HG02981 (cell line): ENCODE measurements at regions not wholly inside any gene's neighbourhood (a gene's known extent, or its start where the extent isn't known, plus 50 kb on each side); places are given as distances from the start of the nearest gene placed in this dataset.
"Not testable (repeated sequence)": the region's sequence is repeated elsewhere in the genome, so short reads cannot be mapped to it uniquely, and the experiment has no call there.

Experiments used
- ATAC-seq: cut with Tn5 transposase; IDR thresholded peaks from one replicate; pipeline ENCODE4 v1.9.1; 2021; ENCODE audit warnings: mild to moderate bottlenecking, moderate library complexity; ENCODE audit not compliant: unreplicated experiment

GRCh38 chr12:128021561-128021960 lies 245.4 kb upstream of the TMEM132C start:
- no peak for ATAC-seq

GRCh38 chr12:128025589-128026245 lies 241.3 kb upstream of the TMEM132C start:
- ATAC-seq: no peak

- no peak for ATAC-seq
Measured at GRCh38 chr12:128026696-128027574, 240.0 kb upstream of the TMEM132C start.

DNA sequence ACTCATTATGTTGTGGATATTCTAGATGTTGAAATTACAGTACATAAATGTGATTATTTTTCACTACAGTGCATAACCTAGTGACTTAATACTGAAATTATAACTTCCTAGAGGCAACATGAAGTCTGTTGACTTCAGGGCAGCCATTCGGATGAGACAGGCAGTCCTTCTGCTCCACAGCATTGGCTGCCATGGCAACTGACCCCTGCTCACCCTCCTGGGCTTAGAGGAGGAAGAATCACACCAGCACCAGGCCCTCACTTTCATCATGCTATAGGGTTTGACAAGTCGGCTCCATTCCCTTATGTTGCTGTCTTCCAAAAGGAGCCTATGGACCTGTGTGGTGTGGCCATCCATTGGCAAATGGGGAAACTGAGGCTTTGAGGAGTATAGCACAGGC lies 233.5 kb upstream of the TMEM132C start:
- ATAC-seq: no peak

DNA sequence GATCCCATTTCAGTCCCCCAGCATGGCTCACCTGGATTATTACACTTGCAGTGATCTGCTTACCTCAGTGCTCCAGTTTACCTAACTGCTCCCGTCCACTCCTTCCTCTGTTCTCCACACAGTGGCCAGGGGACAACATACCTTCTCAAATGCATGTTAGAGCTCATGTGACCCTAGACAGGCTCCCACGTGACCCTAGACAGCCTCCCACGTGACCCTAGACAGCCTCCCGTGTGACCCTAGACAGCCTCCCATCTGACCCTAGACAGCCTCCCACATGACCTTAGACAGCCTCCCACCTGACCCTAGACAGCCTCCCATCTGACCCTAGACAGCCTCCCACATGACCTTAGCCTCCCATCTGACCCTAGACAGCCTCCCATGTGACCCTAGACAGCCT lies 226.0 kb upstream of the TMEM132C start:
- ATAC-seq: no peak

GRCh38 chr12:128042283-128042682 lies 224.7 kb upstream of the TMEM132C start:
- not testable (repeated sequence) for ATAC-seq

DNA sequence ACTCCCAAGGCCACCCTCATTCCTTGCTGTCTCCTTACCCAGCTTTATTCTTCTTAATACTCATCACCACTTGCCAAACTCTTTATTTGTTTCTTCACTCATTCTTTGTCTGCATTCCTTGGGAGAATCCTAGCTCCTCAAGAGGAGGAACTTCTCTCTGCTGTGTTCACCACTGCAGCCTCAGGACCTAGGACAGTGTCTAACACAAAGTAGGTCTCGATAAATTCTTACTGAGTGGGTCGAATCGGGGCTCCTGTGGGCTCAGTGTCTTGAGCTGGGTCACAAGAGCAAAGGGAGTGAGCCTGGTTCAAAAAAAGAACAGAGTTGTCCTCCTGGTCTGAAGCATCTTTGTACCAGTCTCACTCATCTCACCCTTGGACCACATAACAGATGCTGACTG lies 224.1 kb upstream of the TMEM132C start:
- no peak for ATAC-seq

- no peak for ATAC-seq
Measured at GRCh38 chr12:128043317-128043716, 223.7 kb upstream of the TMEM132C start.

GRCh38 chr12:128047266-128048060 lies 219.5 kb upstream of the TMEM132C start:
- no peak for ATAC-seq

DNA sequence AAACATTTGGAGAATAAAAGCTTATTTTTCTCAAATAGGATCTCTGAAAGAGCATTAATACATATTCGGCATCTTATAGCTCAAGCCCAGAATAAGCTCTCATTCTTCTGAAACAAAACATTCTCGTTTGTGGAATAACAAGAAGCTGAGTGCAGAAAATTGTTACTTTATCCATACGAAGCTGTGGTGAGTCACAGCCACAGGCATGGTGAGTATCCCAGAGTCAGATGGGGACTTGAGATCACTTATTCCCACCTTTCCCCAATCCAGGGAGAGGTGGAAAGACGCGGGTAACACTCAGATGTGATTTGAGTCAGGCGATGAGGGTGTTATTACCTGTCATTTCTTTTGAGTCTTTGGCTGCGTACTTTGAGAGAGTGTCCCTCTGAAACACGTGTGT lies 214.6 kb upstream of the TMEM132C start:
- no peak for ATAC-seq

- no peak for ATAC-seq
Measured at GRCh38 chr12:128052777-128053176, 214.2 kb upstream of the TMEM132C start.

GRCh38 chr12:128055567-128055966 lies 211.4 kb upstream of the TMEM132C start:
- ATAC-seq: no peak

GRCh38 chr12:128056136-128056801 lies 210.7 kb upstream of the TMEM132C start:
- no peak for ATAC-seq

GRCh38 chr12:128057586-128057985 lies 209.4 kb upstream of the TMEM132C start:
- ATAC-seq: no peak

DNA sequence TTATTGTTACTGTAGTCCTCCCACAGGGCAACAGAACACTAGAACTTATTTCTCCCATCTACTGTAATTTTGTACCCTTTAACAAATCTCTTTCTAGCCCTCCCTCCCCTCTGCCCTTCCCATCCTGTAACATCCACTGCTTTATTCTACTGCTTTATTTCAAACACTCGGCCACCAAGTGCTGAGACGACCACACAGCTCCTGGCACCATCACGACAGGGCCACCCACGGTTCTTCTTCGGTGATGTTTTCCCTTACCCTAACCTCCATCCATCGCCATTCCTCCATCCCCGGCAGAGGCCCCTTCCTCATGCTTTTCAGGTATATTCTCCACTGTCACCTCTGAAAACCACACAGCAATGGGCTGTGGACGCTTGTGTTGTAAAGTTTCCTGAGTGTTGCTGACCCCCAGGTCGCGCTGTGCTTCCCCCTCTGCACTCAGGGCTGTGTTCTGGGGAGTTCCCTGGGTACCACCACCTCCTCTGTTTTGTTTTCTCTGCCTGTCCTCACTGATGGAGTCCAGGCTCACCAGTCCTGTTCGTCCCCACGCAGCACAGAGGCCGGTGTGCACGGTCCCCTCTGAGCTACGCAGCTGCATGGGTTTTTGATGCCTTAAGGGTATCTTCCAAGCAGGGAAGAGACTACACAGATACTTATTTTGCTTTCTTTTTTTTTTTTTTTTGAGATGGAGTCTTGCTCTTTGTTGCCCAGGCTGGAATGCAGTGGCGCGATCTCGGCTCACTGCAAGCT lies 207.2 kb upstream of the TMEM132C start:
- no peak for ATAC-seq

- no peak for ATAC-seq
Measured at GRCh38 chr12:128068211-128068610, 198.8 kb upstream of the TMEM132C start.

GRCh38 chr12:128069359-128069997 lies 197.5 kb upstream of the TMEM132C start:
- no peak for ATAC-seq

DNA sequence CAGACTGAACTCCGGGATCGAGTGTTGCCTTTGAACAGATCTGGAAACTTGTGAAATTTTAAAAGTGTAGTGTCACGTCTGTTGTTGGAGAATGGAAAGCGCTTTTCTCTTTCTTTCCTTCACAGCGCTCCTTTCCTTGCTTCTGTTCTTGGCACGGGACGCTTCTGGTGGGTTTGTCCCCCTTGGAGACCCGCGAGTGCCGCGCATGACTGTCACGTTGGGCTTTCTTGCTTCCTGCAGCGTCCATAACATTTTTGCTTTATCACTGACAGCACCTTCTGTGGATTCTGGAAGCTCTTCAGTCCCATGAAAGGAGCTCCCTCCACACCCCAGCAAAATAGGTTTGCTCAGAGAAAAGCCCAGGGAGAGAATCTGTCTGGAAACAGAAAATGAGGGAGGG lies 193.0 kb upstream of the TMEM132C start:
- ATAC-seq: no peak

DNA sequence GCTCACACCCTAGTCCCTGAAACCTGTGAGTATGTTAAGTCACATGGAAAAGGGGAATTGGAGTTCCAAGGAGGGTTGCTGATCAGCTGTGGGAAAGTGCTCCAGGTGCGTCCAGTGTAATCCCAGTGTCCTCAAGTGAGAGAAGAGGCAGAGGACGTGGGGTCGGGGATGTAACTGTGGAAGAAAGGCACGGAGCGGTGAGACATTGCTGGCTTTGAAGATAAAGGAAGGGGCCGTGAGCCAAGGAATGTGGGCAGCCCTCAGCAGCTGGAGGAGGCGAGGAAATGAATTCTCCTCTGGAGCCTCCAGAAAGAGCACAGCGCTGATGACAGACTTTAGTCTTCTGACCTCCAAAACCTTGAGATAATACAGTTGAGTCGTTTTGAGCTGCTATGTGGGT lies 191.6 kb upstream of the TMEM132C start:
- no peak for ATAC-seq

DNA sequence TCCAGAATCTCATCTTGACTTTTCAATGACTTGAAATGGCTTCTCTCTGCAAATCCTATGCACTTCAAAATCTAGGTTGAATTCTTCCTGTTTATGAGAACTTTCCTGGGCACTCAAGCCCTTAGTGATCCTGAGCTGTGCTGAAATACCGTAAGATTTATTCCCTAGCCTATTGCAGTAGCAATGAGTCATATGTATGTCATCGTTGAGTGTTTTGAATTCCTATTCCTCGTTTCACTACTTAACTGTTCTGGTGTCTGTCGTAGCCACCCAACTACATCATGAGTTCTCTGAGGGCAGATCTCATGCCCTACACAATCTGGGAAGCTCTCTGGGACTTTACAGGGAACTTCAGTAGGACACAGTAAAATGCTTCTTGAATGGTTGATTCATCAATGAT lies 190.8 kb upstream of the TMEM132C start:
- no peak for ATAC-seq
